Body of pancreas (tissue), 4 donors: ENCODE measurements at regions not wholly inside any gene's neighbourhood (a gene's known extent, or its start where the extent isn't known, plus 50 kb on each side); places are given as distances from the start of the nearest gene placed in this dataset.

Experiments used
- CTCF ChIP-seq, 7 experiments: fragments of 450-650 bp in 4 of 7; fragments of 200-600 bp in 3 of 7; sonication (generic) in 3 of 7; IDR thresholded peaks; one replicate each; pipeline ENCODE4 v1.5.1; 2016 to 2019; ENCODE audit warnings: antibody characterized with exemption in 7 of 7
- POLR2A ChIP-seq, 3 donors: fragments of 450-650 bp; IDR thresholded peaks; one replicate each; pipeline ENCODE4 v1.6.1; 2016; ENCODE audit warnings: antibody characterized with exemption in 3 of 3, mild to moderate bottlenecking in 2 of 3

GRCh38 chr2:207356567-207356966 is 173.2 kb upstream of the CREB1 start:
- TF ChIP-seq CTCF (IDR thresholded peaks at IDR 0.05) (no peak), POLR2A (IDR thresholded peaks at IDR 0.05) (no peak)
